HG03175 (cell line): ENCODE measurements at regions not wholly inside any gene's neighbourhood (a gene's known extent, or its start where the extent isn't known, plus 50 kb on each side); places are given as distances from the start of the nearest gene placed in this dataset.
"Not testable (repeated sequence)": the region's sequence is repeated elsewhere in the genome, so short reads cannot be mapped to it uniquely, and the experiment has no call there.

Source experiments
- ATAC-seq: cut with Tn5 transposase; IDR thresholded peaks from one replicate; pipeline ENCODE4 v1.9.1; 2021; ENCODE audit warnings: mild to moderate bottlenecking, moderate library complexity; ENCODE audit not compliant: unreplicated experiment

DNA sequence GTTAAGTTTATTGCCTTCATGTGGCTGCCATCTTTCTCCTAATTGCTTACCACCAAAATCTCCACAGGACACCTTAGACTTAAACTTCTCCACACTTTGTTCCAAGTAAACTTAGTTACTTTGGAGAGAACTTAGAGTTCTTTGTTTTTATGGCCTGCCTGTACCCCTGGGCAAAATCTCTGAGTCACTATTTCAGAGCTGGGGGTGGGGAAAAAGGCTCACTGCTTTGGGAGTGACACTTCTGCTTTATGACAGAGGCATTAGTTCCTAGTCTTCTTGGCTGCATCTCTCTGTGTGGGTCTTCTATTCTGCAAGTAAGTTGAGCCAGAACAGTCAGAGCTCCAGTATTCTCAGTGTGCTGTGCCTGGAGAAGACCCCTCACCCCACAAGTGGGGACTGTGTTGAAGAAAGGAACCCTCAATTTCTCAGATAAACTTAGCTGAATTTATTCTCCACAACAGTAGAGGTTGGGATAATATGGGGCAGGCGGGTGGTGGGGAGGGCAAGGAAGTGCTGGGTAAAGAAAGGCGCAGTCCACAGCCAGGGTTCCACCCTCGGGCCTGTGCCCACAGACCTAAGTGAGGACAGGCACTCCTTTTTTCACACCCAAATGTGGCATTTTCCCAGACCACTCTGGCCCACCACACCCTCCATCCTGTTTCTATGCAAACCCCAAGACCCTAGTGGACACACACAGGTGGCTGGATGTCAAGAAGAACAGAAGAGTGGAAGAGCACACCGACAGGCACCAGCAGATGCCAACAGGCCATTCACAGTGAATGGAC is 636.6 kb upstream of the MAN1A1 start:
- no peak for ATAC-seq

DNA sequence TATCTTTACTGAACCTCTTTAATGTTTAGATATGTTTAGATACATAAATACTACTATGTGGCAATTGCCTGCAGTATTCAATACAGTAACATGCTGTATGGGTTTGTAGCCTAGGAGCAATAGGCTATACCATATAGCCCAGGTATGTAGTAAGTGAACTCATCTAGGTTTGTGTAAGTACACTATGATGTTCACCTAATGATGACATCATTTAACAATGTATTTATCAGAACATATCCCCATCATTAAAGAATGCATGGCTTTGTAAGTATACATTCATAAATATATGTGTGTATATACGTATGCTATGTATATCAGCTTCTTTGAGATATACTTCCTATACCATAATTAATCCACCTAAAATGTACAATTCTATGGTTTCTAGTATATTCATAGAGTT is 631.2 kb upstream of the MAN1A1 start:
- ATAC-seq = no peak

DNA sequence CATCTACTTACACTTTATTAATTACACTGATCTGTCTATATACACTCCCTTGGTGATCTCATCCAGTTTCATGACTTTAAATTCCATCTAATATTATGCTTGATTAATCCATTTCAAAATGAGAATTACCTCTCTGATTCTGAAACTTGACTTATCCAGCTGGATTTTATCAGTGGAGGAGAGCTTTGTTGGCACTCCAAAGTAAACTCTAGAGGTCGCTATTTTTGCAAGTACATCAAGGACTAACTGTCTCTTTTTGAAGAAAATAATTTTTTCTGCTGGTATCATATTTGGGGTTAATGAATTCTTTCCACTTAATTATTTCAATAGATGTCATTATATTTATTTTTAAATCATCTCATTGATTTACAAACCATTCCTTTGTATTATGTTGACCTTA is 630.3 kb upstream of the MAN1A1 start:
- ATAC-seq = no peak

DNA sequence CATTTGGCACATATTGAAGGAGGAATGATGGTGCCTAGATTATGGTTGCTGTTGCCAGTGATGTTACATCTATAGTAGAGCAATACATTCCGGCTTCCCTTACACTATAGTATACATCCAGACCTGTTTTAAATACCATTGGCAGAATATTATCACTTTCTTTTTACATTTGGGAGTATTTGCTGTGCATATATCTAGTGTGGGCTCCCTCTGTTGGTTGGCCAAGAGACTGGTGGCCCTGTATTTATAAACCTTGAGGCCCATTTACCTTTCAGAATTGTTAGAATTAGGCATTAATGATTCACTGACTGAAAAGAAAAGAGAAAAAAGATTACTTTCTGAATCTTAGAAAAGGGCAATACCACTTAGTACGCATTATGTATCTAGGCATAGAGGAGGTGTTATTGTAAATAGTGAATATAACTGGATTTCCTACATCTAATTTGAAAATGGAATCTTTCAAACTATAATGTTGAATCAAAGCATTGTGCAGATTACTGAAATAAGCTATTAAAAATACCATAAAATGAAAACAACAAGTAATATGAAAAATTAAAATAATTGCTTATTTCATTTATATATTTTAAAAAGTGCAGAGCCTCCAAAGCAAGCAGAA is 628.8 kb upstream of the MAN1A1 start:
- ATAC-seq = peak; percentile 68

DNA sequence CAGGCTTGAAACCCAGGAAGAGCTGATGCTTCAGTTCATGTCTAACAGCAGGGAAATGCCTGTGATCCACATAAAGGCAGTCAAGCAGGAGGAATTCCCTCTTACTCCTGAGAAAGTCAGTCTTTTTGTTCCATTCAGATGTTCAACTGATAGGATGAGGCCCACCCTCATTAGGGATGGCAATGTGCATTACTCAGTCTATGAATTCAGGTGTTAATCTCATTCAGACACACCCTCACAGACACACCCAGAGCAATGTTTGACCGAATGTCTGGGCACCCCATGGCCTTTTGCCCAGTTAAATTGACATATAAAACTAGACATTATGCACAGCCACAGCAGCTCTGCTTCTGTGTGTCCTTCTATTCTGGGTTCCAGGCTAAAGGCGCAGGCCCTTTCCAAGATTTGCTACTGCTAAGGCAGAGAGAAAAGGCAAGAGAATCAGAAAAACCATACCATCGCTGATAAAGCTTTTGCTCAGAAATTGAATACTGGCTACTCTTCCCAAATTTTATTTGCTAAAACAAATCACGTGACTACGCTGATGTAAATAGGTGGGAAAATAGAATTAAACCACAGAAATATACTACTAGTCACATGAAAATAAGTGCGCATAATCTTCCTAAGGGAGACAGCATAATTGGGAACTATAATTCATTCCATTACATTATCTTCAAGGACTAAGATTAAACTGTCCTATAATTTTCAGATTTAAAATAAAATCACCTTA is 625.0 kb upstream of the MAN1A1 start:
- no peak for ATAC-seq

DNA sequence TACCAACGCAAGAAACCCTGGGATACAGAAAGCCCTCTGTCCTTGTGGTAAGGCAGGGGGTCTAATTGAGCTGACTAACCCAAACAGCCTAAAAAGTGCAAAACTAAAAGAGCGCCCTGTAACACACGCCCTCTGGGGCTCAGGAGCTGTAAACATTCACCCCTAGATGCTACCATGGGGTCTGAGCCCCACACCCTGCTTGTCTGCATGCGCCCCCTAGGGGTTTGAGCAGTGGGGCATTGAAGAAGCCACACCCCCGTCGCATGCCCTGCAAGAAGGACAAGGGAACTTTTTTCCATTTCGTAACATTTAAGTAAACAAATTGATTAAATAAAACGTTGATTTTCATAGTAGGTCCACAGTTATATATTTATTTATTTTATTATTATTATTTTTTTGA is 616.9 kb upstream of the MAN1A1 start:
- peak; percentile 56 for ATAC-seq

DNA sequence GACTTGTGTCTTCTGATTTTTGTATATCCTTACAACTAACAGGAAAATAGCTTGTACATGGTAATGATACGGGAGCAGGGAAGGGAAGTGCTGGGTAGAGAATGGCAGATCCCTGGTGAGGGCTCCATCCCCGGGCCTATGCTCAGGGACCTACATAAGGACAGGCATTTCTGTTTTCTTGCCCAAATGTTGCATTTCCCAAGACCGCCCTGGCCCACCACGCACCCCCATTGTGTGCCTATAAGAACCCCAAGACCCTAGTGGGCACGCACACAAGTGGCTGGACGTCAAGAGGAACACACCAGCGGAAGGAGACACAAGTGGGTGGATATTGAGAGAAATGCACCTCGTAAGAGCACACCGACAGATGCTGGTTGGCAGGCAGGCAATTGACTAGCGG is 616.3 kb upstream of the MAN1A1 start:
- ATAC-seq = no peak

DNA sequence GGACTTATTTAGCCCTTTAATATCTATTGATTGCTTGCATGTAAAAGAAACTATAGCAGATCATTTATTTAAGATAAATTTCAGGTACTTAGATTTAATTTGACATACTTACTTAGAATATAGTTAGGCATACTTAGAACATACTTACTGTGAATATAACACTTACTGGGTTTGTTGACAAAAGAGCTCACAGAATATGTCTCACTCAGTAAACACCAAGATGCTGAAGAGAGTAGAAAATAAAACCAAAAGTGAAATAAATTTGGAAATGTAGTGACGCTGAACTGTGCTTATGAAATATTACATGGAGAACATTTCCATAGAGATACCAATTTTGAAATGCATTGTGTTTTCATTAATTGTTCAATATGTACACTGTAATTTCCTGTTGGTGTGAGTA is 615.4 kb upstream of the MAN1A1 start:
- no peak for ATAC-seq

DNA sequence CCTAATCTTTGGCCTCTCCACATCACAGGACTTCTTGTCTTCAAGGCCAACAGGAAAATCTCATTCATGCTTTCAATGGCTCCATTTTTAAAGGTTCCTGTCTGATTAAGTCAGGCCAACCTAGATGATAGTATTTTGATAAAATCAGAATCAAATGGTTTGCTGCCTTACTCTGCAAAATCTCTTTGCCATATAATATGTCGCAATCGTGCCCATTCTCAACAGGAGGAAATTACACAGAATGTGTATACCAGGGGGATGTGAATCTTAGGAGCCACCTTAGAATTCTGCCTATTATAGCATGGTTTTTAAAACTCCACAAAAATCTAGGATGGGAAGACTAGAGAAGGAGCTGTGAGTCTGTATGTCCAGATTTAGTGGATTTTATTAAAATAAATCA is 612.9 kb upstream of the MAN1A1 start:
- ATAC-seq = no peak

DNA sequence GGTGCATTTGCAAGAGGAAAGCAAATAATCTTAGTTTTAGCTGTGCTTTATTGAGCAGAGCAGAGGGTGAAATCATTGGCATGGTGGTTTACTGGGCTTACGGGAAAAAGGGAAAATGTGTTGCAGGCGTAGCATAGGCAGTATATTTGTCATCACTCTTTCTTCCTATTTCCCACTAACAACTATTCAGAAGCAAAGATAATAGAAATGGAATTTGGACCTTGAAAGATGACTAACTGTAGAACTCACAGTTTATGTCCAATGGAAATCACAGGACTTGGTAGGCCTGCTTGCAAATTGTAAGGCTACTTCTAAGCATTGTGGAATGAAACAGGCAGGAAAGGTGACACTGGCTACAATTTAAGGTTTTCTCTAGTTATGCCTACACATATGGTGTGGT is 611.9 kb upstream of the MAN1A1 start:
- no peak for ATAC-seq

DNA sequence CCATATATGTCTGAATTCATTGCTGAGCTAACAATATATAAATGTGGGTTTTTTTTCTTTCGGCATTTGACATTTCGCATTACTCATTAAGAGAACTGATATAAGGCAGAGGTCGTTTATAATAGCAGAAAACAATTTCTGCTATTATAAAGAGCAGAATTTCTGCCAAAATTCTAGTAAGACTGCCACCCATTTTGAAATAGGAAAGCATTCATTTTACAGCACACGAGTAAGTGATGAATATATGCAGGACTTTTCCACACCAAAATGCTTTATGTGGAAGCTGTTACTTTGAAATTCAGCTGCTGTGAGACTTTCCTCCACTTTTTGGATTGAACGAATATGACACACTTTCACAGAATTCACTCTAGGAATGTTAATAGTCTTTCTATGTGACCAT is 610.9 kb upstream of the MAN1A1 start:
- no peak for ATAC-seq

DNA sequence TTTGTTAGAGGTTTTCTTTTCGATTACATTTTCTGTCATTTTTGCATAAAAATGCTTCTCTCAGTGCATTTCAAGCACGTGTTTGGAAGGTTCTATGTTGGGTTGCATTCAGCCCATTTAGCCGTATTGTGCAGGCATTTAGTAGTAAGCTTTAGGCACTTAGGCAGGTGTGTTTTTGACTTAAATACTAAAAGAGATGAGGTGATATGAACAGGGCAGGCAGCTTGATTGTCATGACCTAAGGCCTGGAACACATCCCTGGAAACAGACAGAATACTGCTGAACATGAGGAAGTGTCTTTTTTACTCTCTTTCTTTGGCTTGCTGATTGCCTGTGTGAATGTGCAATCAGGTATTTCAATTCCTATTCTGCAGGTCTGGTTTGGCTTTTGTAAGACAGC is 610.5 kb upstream of the MAN1A1 start:
- no peak for ATAC-seq

DNA sequence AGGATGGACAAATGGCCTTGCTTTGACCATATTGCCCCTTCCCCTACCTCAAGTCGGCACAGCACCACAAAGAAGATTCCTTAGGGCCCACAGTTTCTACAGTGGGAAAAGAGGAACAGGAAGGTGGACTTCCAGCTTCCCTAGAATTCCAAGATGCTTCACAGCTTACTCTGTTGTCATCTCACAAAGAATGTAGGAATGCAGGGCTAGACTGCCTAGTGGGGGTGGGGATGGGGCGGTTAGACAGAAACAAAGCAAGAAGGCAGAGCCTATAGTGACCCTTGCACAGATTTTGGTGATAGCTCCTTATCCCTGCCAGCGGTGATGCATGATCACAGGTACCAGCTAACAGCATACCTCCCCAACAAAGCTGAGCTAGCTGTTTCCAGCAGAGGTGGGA is 607.6 kb upstream of the MAN1A1 start:
- ATAC-seq = no peak

DNA sequence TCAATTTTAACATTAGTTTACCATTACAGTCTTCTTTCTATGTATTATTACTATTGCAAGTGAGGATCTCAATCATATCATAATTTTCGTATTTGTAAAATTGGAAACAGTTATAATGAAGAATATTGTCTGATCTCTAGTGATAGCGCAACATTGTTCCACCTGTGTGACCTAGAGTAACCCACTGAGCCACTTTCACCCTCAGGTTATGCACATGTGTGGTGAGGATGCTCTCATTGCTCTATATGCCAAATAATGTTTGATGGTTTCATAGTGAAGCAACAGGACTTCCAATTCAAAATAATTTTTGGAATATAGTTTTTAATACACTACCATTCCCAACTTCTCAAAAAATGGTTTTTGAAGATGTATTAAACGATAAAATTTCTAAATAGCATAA is 603.1 kb upstream of the MAN1A1 start:
- ATAC-seq = no peak

DNA sequence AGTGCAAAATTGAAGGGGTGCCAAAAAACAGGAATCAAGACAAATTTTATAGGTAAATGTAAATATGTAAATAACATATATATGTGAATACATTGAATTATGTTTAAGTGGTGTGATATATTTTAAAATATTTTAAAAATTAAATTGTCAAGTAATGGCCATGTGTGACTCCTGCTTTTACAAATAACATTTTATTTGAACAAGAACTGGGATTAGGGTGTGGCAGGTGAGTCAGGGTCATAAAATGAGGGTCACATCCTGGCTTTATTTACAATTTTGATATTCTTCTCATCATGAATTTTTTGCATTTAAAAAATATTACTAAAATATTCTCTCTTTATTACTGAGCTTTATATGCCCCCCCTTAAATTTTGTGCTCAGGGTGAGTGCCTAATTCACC is 601.1 kb upstream of the MAN1A1 start:
- no peak for ATAC-seq

DNA sequence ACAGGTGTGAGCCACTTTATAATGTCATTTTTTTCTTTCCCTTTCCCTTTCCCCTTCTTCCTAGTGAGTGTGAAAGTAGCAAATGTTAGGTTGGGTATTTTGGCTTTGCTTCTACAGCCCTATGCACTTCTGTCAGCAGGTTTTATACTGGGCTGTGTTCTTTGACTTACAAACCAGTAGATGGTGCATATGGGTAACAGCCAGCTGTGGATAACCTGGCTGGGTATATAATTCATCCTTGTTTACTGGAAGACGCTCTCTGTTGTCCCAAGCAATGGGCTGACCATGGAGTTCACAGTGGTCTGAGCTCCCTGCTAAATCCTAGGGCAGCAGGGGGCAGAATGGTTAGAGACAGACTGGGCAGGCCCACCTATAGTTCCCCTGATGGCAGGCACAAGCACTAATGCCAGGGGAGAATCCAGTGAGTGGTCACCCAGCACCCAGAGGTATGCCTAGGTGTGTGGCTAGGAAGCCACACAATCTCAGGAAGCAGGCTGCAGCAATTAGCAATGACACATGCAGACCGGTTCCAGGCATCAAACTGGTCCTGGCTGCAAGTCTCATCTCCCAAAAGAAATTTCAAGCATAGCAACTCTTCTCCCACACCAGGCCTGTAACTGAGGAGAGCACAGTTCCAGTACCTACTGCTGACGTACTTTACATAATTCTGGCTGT is 592.7 kb upstream of the MAN1A1 start:
- ATAC-seq = no peak

DNA sequence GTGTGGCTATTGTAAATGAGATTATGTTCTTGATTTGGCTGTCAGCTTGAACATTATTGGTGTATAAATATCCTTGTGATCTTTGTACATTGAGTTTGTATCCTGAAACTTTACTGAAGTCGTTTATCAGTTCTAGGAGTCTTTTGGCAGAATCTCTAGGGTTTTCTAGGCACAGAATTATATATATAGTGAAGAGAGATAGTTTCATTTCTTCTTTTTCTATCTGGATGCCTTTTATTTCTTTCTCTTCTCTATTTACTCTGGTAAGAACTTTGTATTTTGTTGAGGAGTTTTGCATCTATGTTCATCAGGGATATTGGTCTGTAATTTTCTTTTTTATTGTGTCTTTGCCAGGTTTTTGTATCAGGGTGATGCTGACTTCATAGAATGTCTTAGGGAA is 589.2 kb upstream of the MAN1A1 start:
- no peak for ATAC-seq

DNA sequence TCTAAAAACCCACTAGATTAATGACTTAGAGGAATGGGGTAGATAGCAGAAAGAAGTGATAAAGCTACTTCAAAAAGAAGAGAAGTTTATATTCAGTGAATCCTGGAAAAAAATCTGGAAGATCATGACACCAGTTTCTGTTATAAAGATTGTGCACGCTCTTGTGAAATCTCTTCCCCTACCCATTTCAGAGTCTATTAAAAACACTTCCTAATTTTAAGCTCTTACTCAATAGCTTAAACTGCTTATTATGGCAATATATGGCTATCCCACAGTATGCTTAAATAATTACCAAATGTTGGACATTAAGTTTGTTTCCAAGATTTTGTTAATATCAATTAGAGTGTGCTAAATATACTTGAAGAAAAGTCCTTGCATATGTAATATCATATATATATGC is 585.3 kb upstream of the MAN1A1 start:
- ATAC-seq = no peak

DNA sequence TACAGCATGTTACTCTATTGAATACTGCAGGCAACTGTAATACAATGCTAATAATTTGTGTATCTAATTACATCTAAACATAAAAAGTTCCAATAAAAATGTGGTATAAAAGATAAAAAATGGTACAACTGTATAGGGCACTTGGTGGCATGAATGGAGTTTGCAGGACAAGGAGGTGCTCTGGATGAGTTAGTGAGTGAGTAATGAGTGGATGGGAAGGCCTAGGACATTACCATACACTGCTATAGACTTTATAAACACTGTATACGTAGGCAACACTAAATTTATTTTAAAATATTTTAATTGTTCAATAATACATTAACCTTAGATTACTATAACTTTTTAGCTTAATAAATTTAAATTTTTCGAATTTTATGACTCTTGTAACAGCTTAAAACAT is 579.6 kb upstream of the MAN1A1 start:
- ATAC-seq = no peak

DNA sequence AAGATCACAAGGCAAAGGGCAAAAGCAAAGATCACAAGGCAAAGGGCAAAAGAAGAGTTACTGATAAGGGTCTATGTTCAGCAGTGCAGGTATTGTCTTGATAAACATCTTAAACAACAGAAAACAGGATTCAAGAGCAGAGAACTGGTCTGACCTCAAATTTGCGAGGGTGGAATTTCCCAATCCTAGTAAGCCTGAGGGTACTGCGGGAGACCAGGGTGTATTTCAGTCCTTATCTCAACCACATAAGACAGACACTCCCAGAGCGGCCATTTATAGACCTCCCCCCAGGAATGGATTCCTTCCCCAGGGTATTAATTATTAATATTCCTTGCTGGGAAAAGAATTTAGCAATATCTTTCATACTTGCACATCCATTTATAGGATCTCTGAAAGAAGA is 575.3 kb upstream of the MAN1A1 start:
- not testable (repeated sequence) for ATAC-seq

DNA sequence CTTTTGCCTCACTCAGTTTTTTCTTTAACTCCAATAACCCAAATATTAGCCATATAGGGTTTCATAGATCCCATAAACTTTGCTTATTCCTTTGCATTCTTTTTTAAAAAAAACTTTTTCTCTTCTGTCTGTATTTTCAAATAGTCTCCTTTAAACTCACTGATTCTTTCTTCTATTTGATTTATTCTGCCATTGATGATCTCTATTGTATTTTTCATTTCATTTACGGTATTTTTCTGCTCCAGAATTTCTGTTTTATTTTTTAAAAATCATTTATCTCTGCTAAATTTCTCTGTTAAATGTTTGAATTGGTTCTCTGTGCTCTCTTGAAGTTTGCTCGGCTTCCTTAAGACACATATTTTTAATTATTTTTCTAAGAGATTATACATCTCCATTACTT is 573.3 kb upstream of the MAN1A1 start:
- no peak for ATAC-seq
